Tibial artery (tissue), 4 donors: ENCODE measurements at regions not wholly inside any gene's neighbourhood (a gene's known extent, or its start where the extent isn't known, plus 50 kb on each side); places are given as distances from the start of the nearest gene placed in this dataset.

Source experiments
- DNase-seq, 2 donors: peaks; one replicate each; pipeline ENCODE4 v3.0.0-alpha.2; 2019
- H3K27ac ChIP-seq, 2 donors: fragments of 200-600 bp; sonication (generic) in 1 of 2; 1 replicate in 1 of 2; 2 replicates in 1 of 2; pipeline ENCODE4 v1.5.1; 2018 to 2019; ENCODE audit warnings: mild to moderate bottlenecking in 1 of 2
- H3K27me3 ChIP-seq, 2 donors: fragments of 200-600 bp; sonication (generic) in 1 of 2; one replicate each; pipeline versions ENCODE4 v1.5.1 to v1.6.0; 2016 to 2019
- H3K36me3 ChIP-seq, 3 donors: fragments of 200-600 bp; sonication (generic) in 2 of 3; one replicate each; pipeline ENCODE4 v1.5.1; 2016 to 2019; ENCODE audit warnings: mild to moderate bottlenecking in 2 of 3
- H3K4me1 ChIP-seq, 4 donors: fragments of 200-600 bp; sonication (generic) in 2 of 4; 1 replicate in 3 of 4; 2 replicates in 1 of 4; pipeline ENCODE4 v1.5.1; 2016 to 2019
- H3K4me3 ChIP-seq, 2 donors: fragments of 200-600 bp; sonication (generic) in 1 of 2; 1 replicate in 1 of 2; 2 replicates in 1 of 2; pipeline ENCODE4 v1.5.1; 2018 to 2019; ENCODE audit warnings: mild to moderate bottlenecking in 2 of 2
- H3K9me3 ChIP-seq, 3 donors: fragments of 200-600 bp; sonication (generic) in 1 of 3; one replicate each; pipeline ENCODE4 v1.5.1; 2016 to 2019
- intact Hi-C: fragments of 100-400 bp; cut with DNase I; formaldehyde crosslinking; loops from one replicate; pipeline ENCODE4 v1.15.0; 2023; ENCODE audit warnings: low total_unique reads
- TF ChIP-seq, protein P1 (sequence below), 2 experiments: fragments of 200-600 bp in 1 of 2; fragments of 450-650 bp in 1 of 2; IDR thresholded peaks; one replicate each; pipeline ENCODE4 v1.5.1; 2017 to 2019; ENCODE audit warnings: antibody characterized with exemption in 2 of 2, mild to moderate bottlenecking in 1 of 2, moderate library complexity in 1 of 2

DNA sequence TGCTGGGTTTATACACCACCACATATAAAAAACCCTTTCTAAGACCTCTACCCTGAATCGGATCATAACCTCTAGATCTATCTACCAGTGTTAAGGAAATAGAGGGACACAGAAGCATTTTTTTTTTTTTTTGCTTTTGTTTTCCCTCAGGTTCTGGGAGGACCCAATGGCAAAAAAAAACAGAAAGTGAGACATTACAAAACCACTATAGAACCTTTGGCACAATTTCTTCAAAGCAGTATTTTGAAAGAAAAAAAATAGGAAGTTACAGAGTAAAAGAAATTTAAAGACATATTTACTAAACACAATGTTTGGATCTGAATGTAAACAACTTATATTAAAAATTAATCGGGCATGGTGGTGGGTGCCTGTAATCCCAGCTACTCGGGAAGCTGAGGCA is 1258.7 kb upstream of the GJE1 start:
- Histone ChIP-seq H3K9me3 (no peaks in the 10 kb centered on the region), H3K4me3 (no peak overlapping the region), H3K4me1 (no peaks in the 10 kb centered on the region), H3K27ac (no peak overlapping the region), H3K36me3 (no peaks in the 10 kb centered on the region), H3K27me3 (no peaks in the 10 kb centered on the region)
- no peak for DNase-seq
- intact Hi-C loops = no loop called here
- TF ChIP-seq, protein P1, sequence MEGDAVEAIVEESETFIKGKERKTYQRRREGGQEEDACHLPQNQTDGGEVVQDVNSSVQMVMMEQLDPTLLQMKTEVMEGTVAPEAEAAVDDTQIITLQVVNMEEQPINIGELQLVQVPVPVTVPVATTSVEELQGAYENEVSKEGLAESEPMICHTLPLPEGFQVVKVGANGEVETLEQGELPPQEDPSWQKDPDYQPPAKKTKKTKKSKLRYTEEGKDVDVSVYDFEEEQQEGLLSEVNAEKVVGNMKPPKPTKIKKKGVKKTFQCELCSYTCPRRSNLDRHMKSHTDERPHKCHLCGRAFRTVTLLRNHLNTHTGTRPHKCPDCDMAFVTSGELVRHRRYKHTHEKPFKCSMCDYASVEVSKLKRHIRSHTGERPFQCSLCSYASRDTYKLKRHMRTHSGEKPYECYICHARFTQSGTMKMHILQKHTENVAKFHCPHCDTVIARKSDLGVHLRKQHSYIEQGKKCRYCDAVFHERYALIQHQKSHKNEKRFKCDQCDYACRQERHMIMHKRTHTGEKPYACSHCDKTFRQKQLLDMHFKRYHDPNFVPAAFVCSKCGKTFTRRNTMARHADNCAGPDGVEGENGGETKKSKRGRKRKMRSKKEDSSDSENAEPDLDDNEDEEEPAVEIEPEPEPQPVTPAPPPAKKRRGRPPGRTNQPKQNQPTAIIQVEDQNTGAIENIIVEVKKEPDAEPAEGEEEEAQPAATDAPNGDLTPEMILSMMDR (IDR thresholded peaks at IDR 0.05) = no peak

- DNase-seq = no peak
- H3K4me1 ChIP-seq = no peaks in the 10 kb centered on the region
- no peaks in the 10 kb centered on the region for H3K9me3 ChIP-seq
- H3K27me3 ChIP-seq = no peaks in the 10 kb centered on the region
- no peak overlapping the region for H3K4me3 ChIP-seq
- intact Hi-C loops = no loop called here
- TF ChIP-seq, protein P1 (IDR thresholded peaks at IDR 0.05) = no peak
- no peaks in the 10 kb centered on the region for H3K36me3 ChIP-seq
- no peak overlapping the region for H3K27ac ChIP-seq
These were observed 1259.8 kb upstream of the GJE1 start for GRCh38 chr6:140872885-140873284.

DNA sequence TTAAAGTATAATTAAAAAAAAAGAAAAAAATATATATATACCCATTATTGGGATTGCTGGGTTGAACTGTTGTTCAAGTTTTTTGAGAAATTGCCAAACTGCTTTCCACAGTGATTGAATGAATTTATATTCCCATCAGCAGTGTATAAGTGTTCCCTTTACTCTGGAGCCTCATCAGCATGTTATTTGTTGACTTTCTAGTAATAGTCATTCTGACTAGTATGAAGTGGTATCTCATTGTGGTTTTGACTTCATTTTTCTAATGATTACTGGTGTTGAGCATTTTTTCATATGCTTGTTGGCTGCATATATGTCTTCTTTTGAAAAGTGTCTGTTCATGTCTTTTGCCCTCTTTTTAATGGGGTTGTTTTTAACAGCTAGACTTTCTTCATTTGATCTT is 1260.8 kb upstream of the GJE1 start:
- intact Hi-C loops = no loop called here
- Histone ChIP-seq H3K27ac (no peak overlapping the region), H3K4me1 (no peaks in the 10 kb centered on the region), H3K4me3 (no peak overlapping the region), H3K9me3 (no peaks in the 10 kb centered on the region), H3K36me3 (no peaks in the 10 kb centered on the region), H3K27me3 (no peaks in the 10 kb centered on the region)
- TF ChIP-seq, protein P1 (IDR thresholded peaks at IDR 0.05) = no peak
- DNase-seq = no peak

DNA sequence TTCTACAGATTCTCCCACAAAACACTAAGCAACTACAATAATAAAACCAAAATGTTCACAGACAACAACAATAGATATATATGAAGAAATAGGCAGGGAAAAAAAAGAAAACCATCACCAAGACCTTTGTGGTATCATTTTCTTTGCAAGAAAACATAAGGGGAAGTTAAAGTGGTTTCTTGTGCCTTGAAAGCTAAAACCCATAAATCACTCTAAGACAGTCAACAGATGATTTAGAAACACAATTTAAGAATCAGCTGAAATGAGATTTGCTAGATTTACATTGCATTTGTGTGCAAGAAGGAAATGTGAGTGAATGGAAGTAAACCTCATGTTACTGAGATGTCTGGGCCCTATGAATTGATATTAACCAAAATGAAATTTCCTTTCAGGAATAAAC is 1265.4 kb upstream of the GJE1 start:
- TF ChIP-seq, protein P1 (IDR thresholded peaks at IDR 0.05) = no peak
- Histone ChIP-seq H3K4me1 (no peaks in the 10 kb centered on the region), H3K36me3 (no peaks in the 10 kb centered on the region), H3K9me3 (no peaks in the 10 kb centered on the region), H3K4me3 (no peak overlapping the region), H3K27me3 (no peaks in the 10 kb centered on the region), H3K27ac (no peak overlapping the region)
- intact Hi-C loops = no loop called here
- no peak for DNase-seq

DNA sequence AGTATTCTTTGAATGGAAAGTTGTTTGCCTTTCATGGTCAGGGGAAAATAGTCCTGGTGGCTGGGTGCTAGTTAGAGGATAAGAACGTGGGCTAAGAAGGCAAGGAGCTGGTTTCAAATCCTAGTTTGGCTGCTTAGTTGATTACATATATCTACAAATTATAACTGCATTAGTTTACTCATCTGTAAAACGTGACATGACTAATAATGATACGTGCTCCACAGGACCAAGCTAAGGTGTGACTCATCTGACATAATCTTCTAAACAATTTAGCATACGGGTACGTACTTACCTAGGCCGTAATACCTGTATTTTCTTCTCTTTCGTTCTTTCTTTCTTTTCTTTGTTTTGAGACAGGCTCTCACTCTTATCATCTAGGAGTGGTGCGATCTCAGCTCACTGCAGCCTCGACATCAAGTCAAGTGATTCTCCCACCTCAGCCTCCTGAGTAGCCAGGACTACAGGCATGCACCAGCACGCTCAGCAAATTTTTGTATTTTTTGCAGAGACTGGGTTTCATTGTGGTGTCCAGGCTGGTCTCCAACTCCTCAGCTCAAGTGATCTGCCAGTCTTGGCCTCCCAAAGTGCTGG is 1274.2 kb upstream of the GJE1 start:
- Histone ChIP-seq H3K27ac (peak overlapping the region; percentile 48 to 60), H3K4me3 (no peak overlapping the region), H3K9me3 (no peaks in the 10 kb centered on the region), H3K4me1 (peaks cover 0 to 33% (median 15%) of the 10 kb centered on the region in 4 donors), H3K27me3 (no peaks in the 10 kb centered on the region), H3K36me3 (no peaks in the 10 kb centered on the region)
- no peak for DNase-seq
- TF ChIP-seq, protein P1 (IDR thresholded peaks at IDR 0.05) = no peak
- intact Hi-C loops = no loop called here
